Immature natural killer cell (primary cell): ENCODE measurements at regions not wholly inside any gene's neighbourhood (a gene's known extent, or its start where the extent isn't known, plus 50 kb on each side); places are given as distances from the start of the nearest gene placed in this dataset.
"Not testable (repeated sequence)": the region's sequence is repeated elsewhere in the genome, so short reads cannot be mapped to it uniquely, and the experiment has no call there.

ENCODE experiments used
- DNase-seq, 3 donors: peaks; one replicate each; pipeline ENCODE4 v3.0.0; 2022; ENCODE audit warnings: mixed read lengths in 1 of 3
- H3K27ac Mint-ChIP-seq, 6 donors: one replicate each; pipeline ENCODE4 v1.8.0; 2020; ENCODE audit warnings: mixed read lengths in 6 of 6, mild to moderate bottlenecking in 5 of 6, inconsistent platforms in 4 of 6, moderate library complexity in 3 of 6
- H3K27me3 Mint-ChIP-seq, 3 donors: one replicate each; pipeline ENCODE4 v1.8.0; 2020 to 2021; ENCODE audit warnings: low read depth in 3 of 3, mild to moderate bottlenecking in 3 of 3, mixed read lengths in 3 of 3, moderate library complexity in 3 of 3, inconsistent platforms in 1 of 3
- H3K36me3 Mint-ChIP-seq, 3 donors: one replicate each; pipeline ENCODE4 v1.8.0; 2020; ENCODE audit warnings: mixed read lengths in 3 of 3, inconsistent platforms in 2 of 3, mild to moderate bottlenecking in 2 of 3
- H3K4me1 Mint-ChIP-seq, 2 donors: one replicate each; pipeline ENCODE4 v1.8.0; 2020; ENCODE audit warnings: inconsistent platforms in 2 of 2, mild to moderate bottlenecking in 2 of 2, mixed read lengths in 2 of 2, moderate library complexity in 1 of 2
- H3K4me3 Mint-ChIP-seq, 5 donors: one replicate each; pipeline ENCODE4 v1.8.0; 2020; ENCODE audit warnings: mild to moderate bottlenecking in 5 of 5, mixed read lengths in 5 of 5, inconsistent platforms in 3 of 5, moderate library complexity in 3 of 5
- H3K9me3 Mint-ChIP-seq, 6 donors: one replicate each; pipeline ENCODE4 v1.8.0; 2020; ENCODE audit warnings: mild to moderate bottlenecking in 6 of 6, mixed read lengths in 6 of 6, inconsistent platforms in 4 of 6, moderate library complexity in 3 of 6

DNA sequence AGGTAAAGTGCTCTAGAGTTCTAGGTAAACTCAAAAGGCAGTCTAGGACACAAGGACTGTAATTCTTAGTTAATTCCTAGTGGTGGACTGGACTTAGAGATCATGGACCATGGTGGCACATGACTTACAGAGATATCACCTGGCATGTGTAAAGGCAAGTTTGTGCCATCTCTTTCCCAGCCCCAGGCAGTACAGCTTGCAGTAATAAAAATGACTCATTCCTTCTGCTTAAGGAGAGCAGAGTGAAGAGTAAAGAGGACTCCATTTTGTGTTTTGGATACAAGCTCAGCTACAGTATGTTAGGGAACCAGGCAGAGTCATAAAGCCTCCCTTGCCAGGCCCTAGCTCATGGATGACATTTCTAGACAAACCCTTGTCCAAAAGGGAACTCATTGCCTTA, 629.9 kb downstream of the JRKL start:
- Mint-ChIP-seq H3K4me3 (no peak overlapping the region), H3K4me1 (no peaks in the 10 kb centered on the region), H3K27ac (no peak overlapping the region), H3K27me3 (no peaks in the 10 kb centered on the region), H3K36me3 (no peaks in the 10 kb centered on the region), H3K9me3 (peaks cover 10 to 67% (median 23%) of the 10 kb centered on the region in 6 donors)
- no peak for DNase-seq

DNA sequence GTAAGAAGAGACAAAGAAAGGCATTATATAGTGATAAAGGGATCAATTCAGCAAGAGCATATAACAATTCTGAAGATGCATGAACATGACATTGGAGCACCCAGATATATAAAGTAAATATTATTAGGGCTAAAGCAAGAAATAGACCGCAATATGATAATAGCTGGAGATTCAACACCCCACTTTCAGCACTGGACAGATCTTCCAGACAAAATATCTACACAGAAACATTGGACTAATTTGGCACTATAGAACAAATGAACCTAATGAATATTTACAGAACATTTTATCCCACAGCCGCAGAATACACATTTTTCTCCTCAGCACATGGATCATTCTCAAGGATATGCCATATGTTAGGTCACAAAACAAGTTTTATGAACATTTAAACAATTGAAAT, 633.1 kb downstream of the JRKL start:
- Mint-ChIP-seq H3K27ac (no peak overlapping the region), H3K4me1 (no peaks in the 10 kb centered on the region), H3K27me3 (no peaks in the 10 kb centered on the region), H3K4me3 (no peak overlapping the region), H3K36me3 (no peaks in the 10 kb centered on the region), H3K9me3 (peaks cover 2 to 60% (median 25%) of the 10 kb centered on the region in 6 donors)
- no peak for DNase-seq

DNA sequence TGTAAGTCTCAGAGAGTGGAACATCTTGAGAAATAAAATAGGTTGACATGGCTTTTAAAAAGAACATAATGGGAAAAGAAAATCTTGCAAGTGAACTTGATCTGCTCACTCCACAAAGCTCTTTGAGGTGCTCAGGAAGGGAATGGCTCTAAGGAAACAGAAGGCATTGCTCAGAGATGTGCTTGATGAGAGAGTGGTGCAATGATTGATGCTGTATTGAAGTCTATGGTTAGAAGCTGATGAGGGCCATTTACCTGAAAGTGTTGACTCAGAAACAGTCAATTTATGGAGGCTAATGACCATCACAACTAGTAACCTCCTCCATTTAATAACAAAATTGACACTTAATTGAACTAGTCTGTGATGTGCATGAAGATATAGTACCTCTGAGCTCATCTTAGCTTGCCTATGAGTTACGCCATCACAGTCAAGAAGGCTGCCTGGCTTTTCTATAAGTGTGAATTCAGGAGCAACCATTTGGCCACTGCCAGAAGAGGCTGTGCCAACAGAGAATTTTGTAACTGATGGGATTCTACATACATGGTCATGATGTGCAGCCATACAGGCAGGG, 639.1 kb downstream of the JRKL start:
- Mint-ChIP-seq H3K36me3 (no peaks in the 10 kb centered on the region), H3K9me3 (peaks cover 3 to 54% (median 17%) of the 10 kb centered on the region in 6 donors), H3K27ac (no peak overlapping the region), H3K4me1 (no peaks in the 10 kb centered on the region), H3K4me3 (no peak overlapping the region), H3K27me3 (no peaks in the 10 kb centered on the region)
- DNase-seq: no peak

GRCh38 chr11:97033178-97033577, 643.4 kb downstream of the JRKL start:
- Mint-ChIP-seq H3K36me3 (peaks cover 0 to 3% (median 0%) of the 10 kb centered on the region in 3 donors), H3K9me3 (peaks cover 4 to 43% (median 14%) of the 10 kb centered on the region in 6 donors), H3K4me3 (no peak overlapping the region), H3K27ac (no peak overlapping the region), H3K4me1 (no peaks in the 10 kb centered on the region), H3K27me3 (no peaks in the 10 kb centered on the region)
- DNase-seq: no peak

- H3K36me3 Mint-ChIP-seq: no peaks in the 10 kb centered on the region
- no peaks in the 10 kb centered on the region for H3K4me1 Mint-ChIP-seq
- no peak for DNase-seq
- peaks cover 4 to 41% (median 32%) of the 10 kb centered on the region in 6 donors for H3K9me3 Mint-ChIP-seq
- no peak overlapping the region for H3K27ac Mint-ChIP-seq
- no peak overlapping the region for H3K4me3 Mint-ChIP-seq
- H3K27me3 Mint-ChIP-seq: peaks cover 0 to 2% (median 0%) of the 10 kb centered on the region in 3 donors
Measured at GRCh38 chr11:97048481-97048880, 658.7 kb downstream of the JRKL start.

DNA sequence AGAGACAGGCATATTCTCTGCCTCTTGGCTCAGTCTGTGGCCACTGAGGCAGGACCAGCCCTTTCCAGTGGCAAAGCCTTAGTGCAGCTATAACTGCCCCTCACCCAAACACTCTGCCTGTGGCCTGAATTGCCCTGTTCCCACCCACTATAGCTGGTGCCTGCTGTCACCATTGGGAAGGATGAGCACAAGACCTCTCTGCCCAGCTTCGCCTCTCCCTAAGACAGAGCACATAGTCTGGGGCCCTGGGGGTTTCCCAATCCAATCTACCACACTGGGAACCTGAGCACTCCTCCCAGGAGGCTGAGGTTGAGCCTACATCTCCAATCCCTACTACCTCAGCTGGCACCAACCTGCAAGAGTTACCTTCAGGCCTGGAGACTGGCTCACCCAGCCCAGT, 670.4 kb downstream of the JRKL start:
- DNase-seq: no peak
- Mint-ChIP-seq H3K36me3 (no peaks in the 10 kb centered on the region), H3K9me3 (peaks cover 14 to 56% (median 42%) of the 10 kb centered on the region in 6 donors), H3K27me3 (no peaks in the 10 kb centered on the region), H3K4me3 (no peak overlapping the region), H3K4me1 (no peaks in the 10 kb centered on the region), H3K27ac (no peak overlapping the region)

GRCh38 chr11:97069160-97069559, 679.3 kb downstream of the JRKL start:
- peaks cover 0 to 4% (median 2%) of the 10 kb centered on the region in 3 donors for H3K27me3 Mint-ChIP-seq
- DNase-seq: no peak
- no peak overlapping the region for H3K4me3 Mint-ChIP-seq
- H3K27ac Mint-ChIP-seq: no peak overlapping the region
- peaks cover 0 to 7% (median 0%) of the 10 kb centered on the region in 3 donors for H3K36me3 Mint-ChIP-seq
- H3K9me3 Mint-ChIP-seq: peaks cover 24 to 67% (median 53%) of the 10 kb centered on the region in 6 donors
- no peaks in the 10 kb centered on the region for H3K4me1 Mint-ChIP-seq

DNA sequence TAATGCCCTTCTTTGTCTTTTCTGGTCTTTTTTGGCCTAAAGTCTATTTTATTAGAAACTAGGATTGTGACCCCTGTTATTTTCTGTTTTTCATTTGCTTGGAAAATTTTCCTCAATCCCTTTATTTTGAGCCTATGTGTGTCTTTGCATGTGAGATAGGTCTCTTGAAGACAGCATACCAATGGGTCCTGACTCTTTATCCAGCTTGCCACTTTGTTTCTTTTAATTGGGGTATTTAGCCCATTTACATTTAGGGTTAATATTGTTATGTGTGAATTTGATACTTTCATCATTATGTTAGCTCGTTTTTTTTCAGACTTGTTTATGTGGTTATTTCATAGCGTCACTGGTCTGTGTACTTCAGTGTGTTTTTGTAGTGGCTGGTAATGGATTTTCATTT, 682.6 kb downstream of the JRKL start:
- DNase-seq: no peak
- Mint-ChIP-seq H3K9me3 (peaks cover 26 to 54% (median 46%) of the 10 kb centered on the region in 6 donors), H3K4me3 (no peak overlapping the region), H3K27me3 (peaks cover 0 to 4% (median 2%) of the 10 kb centered on the region in 3 donors), H3K36me3 (peaks cover 0 to 7% (median 6%) of the 10 kb centered on the region in 3 donors), H3K4me1 (no peaks in the 10 kb centered on the region), H3K27ac (no peak overlapping the region)

DNA sequence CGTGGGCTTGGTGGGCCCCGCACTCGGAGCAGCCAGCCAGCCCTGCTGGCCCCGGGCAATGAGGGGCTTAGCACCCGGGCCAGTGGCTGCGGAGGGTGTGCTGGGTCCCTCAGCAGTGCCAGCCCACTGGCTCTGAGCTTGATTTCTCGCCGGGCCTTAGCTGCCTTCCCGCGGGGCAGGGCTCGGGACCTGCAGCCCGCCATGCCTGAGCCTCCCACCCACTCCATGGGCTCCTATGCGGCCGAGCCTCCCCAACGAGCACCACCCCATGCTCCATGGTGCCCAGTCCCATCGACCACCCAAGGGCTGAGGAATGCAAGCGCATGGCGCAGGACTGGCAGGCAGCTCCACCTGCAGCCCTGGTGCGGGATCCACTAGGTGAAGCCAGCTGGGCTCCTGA, 686.9 kb downstream of the JRKL start:
- not testable (repeated sequence) for H3K4me1 Mint-ChIP-seq, H3K4me3 Mint-ChIP-seq, DNase-seq, H3K27ac Mint-ChIP-seq, H3K36me3 Mint-ChIP-seq, H3K27me3 Mint-ChIP-seq
- peaks cover 21 to 60% (median 46%) of the 10 kb centered on the region in 6 donors for H3K9me3 Mint-ChIP-seq

DNA sequence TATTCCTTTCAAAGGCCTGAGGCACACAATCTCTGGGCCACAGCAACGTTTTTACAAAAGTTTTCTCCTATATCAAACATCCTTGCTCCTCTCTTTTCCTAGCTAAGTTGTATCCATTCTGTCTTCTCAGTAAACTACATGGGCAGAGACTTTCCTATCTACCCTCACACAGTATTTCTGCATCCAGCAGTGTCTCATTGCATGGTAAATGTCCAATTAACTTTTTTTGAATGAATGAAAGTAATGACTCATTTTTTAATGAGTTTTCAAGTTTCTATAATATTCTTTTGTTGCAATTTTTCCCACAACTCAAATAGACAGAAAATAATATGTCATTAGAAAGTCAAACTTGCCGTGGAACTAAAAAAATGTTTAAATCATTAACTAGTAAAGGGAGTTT, 688.6 kb downstream of the JRKL start:
- Mint-ChIP-seq H3K4me1 (no peaks in the 10 kb centered on the region), H3K27me3 (peaks cover 0 to under 1% (median 0%) of the 10 kb centered on the region in 3 donors), H3K9me3 (peaks cover 11 to 53% (median 36%) of the 10 kb centered on the region in 6 donors), H3K4me3 (no peak overlapping the region), H3K36me3 (peaks cover 0 to 6% (median 3%) of the 10 kb centered on the region in 3 donors), H3K27ac (no peak overlapping the region)
- DNase-seq: no peak

DNA sequence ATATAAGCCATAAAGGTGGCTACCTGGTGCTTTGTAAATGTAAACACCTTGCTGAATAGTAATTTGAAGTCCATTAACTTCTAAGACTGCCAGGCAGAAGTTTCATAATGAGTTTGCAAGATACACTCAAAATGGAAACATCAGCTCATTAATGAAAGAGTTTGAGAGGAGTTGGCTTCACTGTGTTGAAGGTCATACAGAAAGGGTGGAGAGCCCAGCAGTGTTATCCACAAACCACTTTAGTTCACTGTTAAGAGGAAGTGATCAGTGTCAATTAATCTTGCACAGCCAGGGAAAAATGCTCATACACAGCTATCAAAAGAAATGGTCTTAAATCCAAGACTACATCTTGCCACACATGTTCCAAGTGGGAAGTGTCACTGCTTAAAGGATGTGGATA, 689.4 kb downstream of the JRKL start:
- no peak overlapping the region for H3K4me3 Mint-ChIP-seq
- H3K36me3 Mint-ChIP-seq: peaks cover 0 to 6% (median 3%) of the 10 kb centered on the region in 3 donors
- DNase-seq: no peak
- H3K4me1 Mint-ChIP-seq: no peaks in the 10 kb centered on the region
- no peak overlapping the region for H3K27ac Mint-ChIP-seq
- no peaks in the 10 kb centered on the region for H3K27me3 Mint-ChIP-seq
- H3K9me3 Mint-ChIP-seq: peaks cover 6 to 46% (median 31%) of the 10 kb centered on the region in 6 donors

DNA sequence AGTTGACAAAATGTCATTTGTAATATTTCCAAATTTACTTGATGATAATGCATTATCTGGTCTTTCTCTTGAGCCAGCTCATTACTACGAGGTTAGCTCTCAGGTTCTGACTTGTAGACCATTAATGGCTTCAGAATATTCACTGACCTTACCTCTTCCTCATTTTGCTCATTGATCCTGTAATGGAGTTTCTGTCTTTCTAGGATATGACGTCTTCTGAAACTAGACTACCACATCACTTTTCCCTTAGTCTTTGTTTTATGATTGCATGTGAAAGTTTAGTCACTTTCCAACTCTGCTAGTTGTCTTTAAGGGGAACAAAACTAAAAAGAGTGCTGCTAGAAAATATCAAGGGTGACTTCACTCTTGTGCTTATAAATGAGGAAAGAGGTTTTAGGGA, 697.6 kb downstream of the JRKL start:
- Mint-ChIP-seq H3K4me1 (no peaks in the 10 kb centered on the region), H3K9me3 (peaks cover 11 to 29% (median 15%) of the 10 kb centered on the region in 6 donors), H3K36me3 (peaks cover 0 to 4% (median 0%) of the 10 kb centered on the region in 3 donors), H3K27me3 (no peaks in the 10 kb centered on the region), H3K27ac (no peak overlapping the region), H3K4me3 (no peak overlapping the region)
- DNase-seq: no peak

- DNase-seq: no peak
- no peaks in the 10 kb centered on the region for H3K36me3 Mint-ChIP-seq
- peaks cover 0 to 47% (median 16%) of the 10 kb centered on the region in 6 donors for H3K9me3 Mint-ChIP-seq
- no peaks in the 10 kb centered on the region for H3K4me1 Mint-ChIP-seq
- H3K4me3 Mint-ChIP-seq: no peak overlapping the region
- H3K27ac Mint-ChIP-seq: no peak overlapping the region
- H3K27me3 Mint-ChIP-seq: peaks cover 0 to 1% (median 0%) of the 10 kb centered on the region in 3 donors
Measured at GRCh38 chr11:97092823-97093222, 703.0 kb downstream of the JRKL start.

DNA sequence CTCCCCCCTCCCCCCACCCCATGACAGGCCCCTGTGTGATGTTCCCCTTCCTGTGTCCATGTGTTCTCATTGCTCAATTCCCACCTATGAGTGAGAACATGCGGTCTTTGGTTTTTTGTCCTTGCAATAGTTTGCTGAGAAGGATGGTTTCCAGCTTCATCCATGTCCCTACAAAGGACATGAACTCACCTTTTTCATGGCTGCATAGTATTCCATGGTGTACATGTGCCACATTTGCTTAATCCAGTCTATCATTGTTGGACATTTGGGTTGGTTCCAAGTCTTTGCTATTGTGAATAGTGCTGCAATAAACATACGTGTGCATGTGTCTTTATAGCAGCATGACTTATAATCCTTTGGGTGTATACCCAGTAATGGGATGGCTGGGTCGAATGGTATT, 712.4 kb downstream of the JRKL start:
- H3K9me3 Mint-ChIP-seq: peaks cover 19 to 53% (median 28%) of the 10 kb centered on the region in 6 donors

DNA sequence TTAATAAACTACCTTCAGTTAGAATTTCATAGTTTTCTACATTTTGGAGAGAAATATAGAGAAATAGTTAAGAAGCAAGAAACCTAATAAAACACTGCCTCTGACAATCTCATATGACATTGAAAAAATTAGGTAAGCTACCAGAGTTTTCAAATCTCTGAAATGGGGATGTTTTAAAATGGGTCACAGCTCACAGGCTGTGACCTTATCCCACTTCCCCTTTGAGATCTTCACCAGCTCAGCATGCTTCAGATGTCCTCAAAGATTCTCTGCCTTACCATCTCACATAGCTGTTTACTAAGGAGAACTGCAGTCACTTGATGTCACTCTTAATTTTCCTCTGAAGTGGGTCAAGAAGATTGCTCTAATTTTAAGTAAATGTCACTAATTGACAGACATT, 717.8 kb downstream of the JRKL start:
- Mint-ChIP-seq H3K27me3 (peaks cover 0 to 2% (median 0%) of the 10 kb centered on the region in 3 donors), H3K4me3 (no peak overlapping the region), H3K4me1 (no peaks in the 10 kb centered on the region), H3K36me3 (no peaks in the 10 kb centered on the region), H3K27ac (no peak overlapping the region), H3K9me3 (peaks cover 12 to 49% (median 22%) of the 10 kb centered on the region in 6 donors)
- no peak for DNase-seq

More for the DNA sequence above, 712.4 kb downstream of the JRKL start:
- H3K4me1 Mint-ChIP-seq, H3K4me3 Mint-ChIP-seq, H3K36me3 Mint-ChIP-seq, DNase-seq, H3K27me3 Mint-ChIP-seq, H3K27ac Mint-ChIP-seq: not testable (repeated sequence)
